GM04503 (cell line): ENCODE measurements at regions not wholly inside any gene's neighbourhood (a gene's known extent, or its start where the extent isn't known, plus 50 kb on each side); places are given as distances from the start of the nearest gene placed in this dataset.
"Not testable (repeated sequence)": the region's sequence is repeated elsewhere in the genome, so short reads cannot be mapped to it uniquely, and the experiment has no call there.

ENCODE experiments used
- DNase-seq: peaks from one replicate; pipeline ENCODE4 v3.0.0-alpha.2; 2012; ENCODE audit warnings: low read depth

GRCh38 chr18:39134255-39134654, 1568.7 kb upstream of the CELF4 start:
- DNase-seq = no peak

GRCh38 chr18:39127538-39127937, 1561.9 kb upstream of the CELF4 start:
- not testable (repeated sequence) for DNase-seq

GRCh38 chr18:39113790-39114189, 1548.2 kb upstream of the CELF4 start:
- no peak for DNase-seq

GRCh38 chr18:39105104-39105503, 1539.5 kb upstream of the CELF4 start:
- no peak for DNase-seq

- DNase-seq = no peak
These were observed 1507.4 kb upstream of the CELF4 start for GRCh38 chr18:39072970-39073369.

- DNase-seq = no peak
These were observed 1496.8 kb upstream of the CELF4 start for GRCh38 chr18:39062426-39062825.

GRCh38 chr18:39058386-39059000, 1492.9 kb upstream of the CELF4 start:
- DNase-seq = no peak

- DNase-seq = no peak
These were observed 1491.9 kb upstream of the CELF4 start for GRCh38 chr18:39057423-39058064.

- no peak for DNase-seq
These were observed 1488.0 kb upstream of the CELF4 start for GRCh38 chr18:39053571-39053970.

- no peak for DNase-seq
These were observed 1485.4 kb upstream of the CELF4 start for GRCh38 chr18:39051013-39051412.

GRCh38 chr18:39039813-39040212, 1474.2 kb upstream of the CELF4 start:
- no peak for DNase-seq

GRCh38 chr18:39037925-39038324, 1472.3 kb upstream of the CELF4 start:
- DNase-seq = no peak

GRCh38 chr18:39033312-39033711, 1467.7 kb upstream of the CELF4 start:
- DNase-seq = no peak

GRCh38 chr18:39031647-39032046, 1466.0 kb upstream of the CELF4 start:
- DNase-seq = no peak

- no peak for DNase-seq
These were observed 1464.6 kb upstream of the CELF4 start for GRCh38 chr18:39030124-39030655.

GRCh38 chr18:39025531-39025930, 1459.9 kb upstream of the CELF4 start:
- DNase-seq = no peak

- DNase-seq = no peak
These were observed 1454.4 kb upstream of the CELF4 start for GRCh38 chr18:39019989-39020388.

GRCh38 chr18:39007031-39007902, 1441.7 kb upstream of the CELF4 start:
- no peak for DNase-seq

GRCh38 chr18:38996056-38996455, 1430.5 kb upstream of the CELF4 start:
- no peak for DNase-seq

GRCh38 chr18:38993342-38993741, 1427.7 kb upstream of the CELF4 start:
- no peak for DNase-seq

GRCh38 chr18:38984968-38985367, 1419.4 kb upstream of the CELF4 start:
- no peak for DNase-seq

- DNase-seq = no peak
These were observed 1416.5 kb upstream of the CELF4 start for GRCh38 chr18:38982072-38982471.

- no peak for DNase-seq
These were observed 1415.8 kb upstream of the CELF4 start for GRCh38 chr18:38981389-38981788.
